HepG2 (cell line): ENCODE measurements at regions not wholly inside any gene's neighbourhood (a gene's known extent, or its start where the extent isn't known, plus 50 kb on each side); places are given as distances from the start of the nearest gene placed in this dataset.

Experiments
- BATF2 ChIP-seq: sonication (generic); formaldehyde crosslinking; IDR thresholded peaks from 2 replicates; pipeline ENCODE4 v1.8.0; 2022; ENCODE audit warnings: mild to moderate bottlenecking, missing genetic modification reagents, moderate library complexity
- BRD4 ChIP-seq: sonication (generic); formaldehyde crosslinking; IDR thresholded peaks from 2 replicates; pipeline ENCODE4 v1.4.0; 2020; ENCODE audit warnings: missing genetic modification reagents
- GABPB1 ChIP-seq: IDR thresholded peaks from 2 replicates; pipeline ENCODE4 v1.6.1; 2016; ENCODE audit warnings: mild to moderate bottlenecking, missing genetic modification reagents, moderate library complexity, missing compliant biosample characterization
- HNF1A ChIP-seq, 2 experiments: sonication (generic) in 1 of 2; formaldehyde crosslinking in 1 of 2; IDR thresholded peaks; 2 replicates each; pipeline versions ENCODE4 v1.4.0 to v1.6.1; 2016 to 2020; ENCODE audit warnings: borderline replicate concordance in 1 of 2, low read depth in 1 of 2, mild to moderate bottlenecking in 1 of 2, missing genetic modification reagents in 1 of 2
- KIAA2018 ChIP-seq: sonication (generic); formaldehyde crosslinking; IDR thresholded peaks from 2 replicates; pipeline ENCODE4 v1.5.0; 2020; ENCODE audit warnings: mild to moderate bottlenecking, missing genetic modification reagents, borderline replicate concordance
- MTA3 ChIP-seq: sonication (generic); formaldehyde crosslinking; IDR thresholded peaks from 2 replicates; pipeline ENCODE4 v1.4.0; 2020; ENCODE audit warnings: missing genetic modification reagents
- MYC ChIP-seq: sonication (generic); formaldehyde crosslinking; IDR thresholded peaks from 2 replicates; pipeline ENCODE4 v1.9.0; 2021; ENCODE audit warnings: missing genetic modification reagents, borderline replicate concordance
- TEAD2 ChIP-seq: sonication (generic); formaldehyde crosslinking; IDR thresholded peaks from 2 replicates; pipeline ENCODE4 v1.9.0; 2021; ENCODE audit warnings: missing genetic modification reagents
- TF ChIP-seq, protein P1 (sequence below): sonication (generic); formaldehyde crosslinking; IDR thresholded peaks from 2 replicates; pipeline ENCODE4 v1.4.0; 2020; ENCODE audit warnings: low read depth, mild to moderate bottlenecking, missing genetic modification reagents
- TF ChIP-seq, protein P2 (sequence below): sonication (generic); formaldehyde crosslinking; IDR thresholded peaks from 2 replicates; pipeline ENCODE4 v1.4.0; 2020; ENCODE audit warnings: missing genetic modification reagents

DNA sequence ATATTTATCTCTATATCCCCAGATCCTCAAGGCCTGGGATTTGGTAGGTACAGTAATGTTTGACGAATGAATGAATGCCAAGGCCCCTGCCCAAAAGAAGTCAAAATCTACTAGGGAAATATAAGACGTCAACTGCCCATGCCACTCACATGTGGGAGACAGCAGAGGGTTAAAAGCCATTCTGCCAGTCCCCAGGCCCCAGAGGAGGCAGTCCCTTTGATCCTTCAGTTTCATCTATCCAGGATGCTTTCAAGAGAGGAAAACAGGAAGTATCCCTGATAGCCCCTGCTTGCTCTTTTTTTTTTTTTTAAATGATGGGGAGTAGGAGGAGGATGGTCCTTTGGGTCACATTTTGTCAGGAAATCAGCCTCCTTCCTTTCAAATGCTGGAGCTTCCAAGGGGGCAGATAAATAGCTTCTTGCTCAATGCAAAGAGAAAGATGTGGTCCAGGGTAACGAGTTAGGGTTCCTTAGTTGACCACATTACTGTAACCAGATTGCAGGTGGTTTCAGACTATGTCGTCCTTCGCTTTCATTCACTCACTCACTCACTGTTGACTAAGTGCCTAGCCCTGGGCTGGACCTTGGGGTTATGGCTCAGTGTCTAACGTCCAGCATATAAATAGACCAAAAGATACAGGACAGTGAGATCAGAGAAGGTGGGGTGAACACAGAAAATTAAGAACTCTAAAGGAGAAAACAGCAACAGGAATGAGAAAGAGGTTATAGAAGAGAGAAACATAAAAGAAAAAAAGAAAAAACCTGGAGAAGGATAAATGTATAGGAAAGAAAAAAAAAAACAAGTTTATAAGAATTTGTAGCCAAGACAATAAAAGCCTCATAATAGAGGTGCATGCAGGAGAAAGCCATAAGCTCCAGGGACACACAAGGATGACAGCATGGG, 64.6 kb upstream of the PIM1 start (continued):
- no peak for TF ChIP-seq KIAA2018 (CRISPR knock-in tag)
- peak; percentile 64; the same call in 1 of the 2 replicates for TF ChIP-seq HNF1A (IDR thresholded peaks at IDR 0.05; ENCODE audit: low read depth)
- no peak for TF ChIP-seq HNF1A (CRISPR knock-in tag; IDR thresholded peaks at IDR 0.05; ENCODE audit: borderline replicate concordance)
- TF ChIP-seq BATF2, result no peak
- TF ChIP-seq, protein P1, sequence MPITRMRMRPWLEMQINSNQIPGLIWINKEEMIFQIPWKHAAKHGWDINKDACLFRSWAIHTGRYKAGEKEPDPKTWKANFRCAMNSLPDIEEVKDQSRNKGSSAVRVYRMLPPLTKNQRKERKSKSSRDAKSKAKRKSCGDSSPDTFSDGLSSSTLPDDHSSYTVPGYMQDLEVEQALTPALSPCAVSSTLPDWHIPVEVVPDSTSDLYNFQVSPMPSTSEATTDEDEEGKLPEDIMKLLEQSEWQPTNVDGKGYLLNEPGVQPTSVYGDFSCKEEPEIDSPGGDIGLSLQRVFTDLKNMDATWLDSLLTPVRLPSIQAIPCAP (CRISPR knock-in tag), result no peak
- TF ChIP-seq BRD4 (CRISPR knock-in tag), result no peak
- peak; percentile 70; the same call in 1 of the 2 replicates for TF ChIP-seq MYC (CRISPR knock-in tag)
- TF ChIP-seq GABPB1 (CRISPR knock-in tag), result peak; percentile 58; the same call in 1 of the 2 replicates
- TF ChIP-seq TEAD2 (CRISPR knock-in tag), result no peak
- TF ChIP-seq, protein P2, sequence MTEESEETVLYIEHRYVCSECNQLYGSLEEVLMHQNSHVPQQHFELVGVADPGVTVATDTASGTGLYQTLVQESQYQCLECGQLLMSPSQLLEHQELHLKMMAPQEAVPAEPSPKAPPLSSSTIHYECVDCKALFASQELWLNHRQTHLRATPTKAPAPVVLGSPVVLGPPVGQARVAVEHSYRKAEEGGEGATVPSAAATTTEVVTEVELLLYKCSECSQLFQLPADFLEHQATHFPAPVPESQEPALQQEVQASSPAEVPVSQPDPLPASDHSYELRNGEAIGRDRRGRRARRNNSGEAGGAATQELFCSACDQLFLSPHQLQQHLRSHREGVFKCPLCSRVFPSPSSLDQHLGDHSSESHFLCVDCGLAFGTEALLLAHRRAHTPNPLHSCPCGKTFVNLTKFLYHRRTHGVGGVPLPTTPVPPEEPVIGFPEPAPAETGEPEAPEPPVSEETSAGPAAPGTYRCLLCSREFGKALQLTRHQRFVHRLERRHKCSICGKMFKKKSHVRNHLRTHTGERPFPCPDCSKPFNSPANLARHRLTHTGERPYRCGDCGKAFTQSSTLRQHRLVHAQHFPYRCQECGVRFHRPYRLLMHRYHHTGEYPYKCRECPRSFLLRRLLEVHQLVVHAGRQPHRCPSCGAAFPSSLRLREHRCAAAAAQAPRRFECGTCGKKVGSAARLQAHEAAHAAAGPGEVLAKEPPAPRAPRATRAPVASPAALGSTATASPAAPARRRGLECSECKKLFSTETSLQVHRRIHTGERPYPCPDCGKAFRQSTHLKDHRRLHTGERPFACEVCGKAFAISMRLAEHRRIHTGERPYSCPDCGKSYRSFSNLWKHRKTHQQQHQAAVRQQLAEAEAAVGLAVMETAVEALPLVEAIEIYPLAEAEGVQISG (CRISPR knock-in tag), result 0 out of 2 replicates have a peak, but pooled peaks have one; percentile 45
- TF ChIP-seq MTA3 (CRISPR knock-in tag), result no peak
